A673 (cell line): ENCODE measurements at regions not wholly inside any gene's neighbourhood (a gene's known extent, or its start where the extent isn't known, plus 50 kb on each side); places are given as distances from the start of the nearest gene placed in this dataset.

Source experiments
- BruUV-seq: library from RNA; stranded (reverse); fragments of 400-500 nt; replicated peaks from 2 replicates; lab custom pipeline; 2021; lab: Mats Ljungman, UMichigan
- CTCF ChIA-PET: fragments of 300-600 bp; sonication (Branson Sonifier 250); formaldehyde crosslinking; loops from one replicate; lab custom pipeline; 2022; ENCODE audit warnings: antibody characterized with exemption; lab: Charles Lee
- POLR2A ChIA-PET: fragments of 300-600 bp; sonication (Branson Sonifier 250); formaldehyde crosslinking; loops from one replicate; lab custom pipeline; 2022; ENCODE audit warnings: antibody characterized with exemption; ENCODE audit not compliant: low non-redundant PET; lab: Charles Lee
- DNase-seq: peaks from one replicate; pipeline ENCODE4 v3.0.0-alpha.2; 2015; ENCODE audit warnings: low spot score
- H3K27ac ChIP-seq: fragments of 200-600 bp; sonication (generic); 2 replicates; pipeline ENCODE4 v1.5.1; 2016; ENCODE audit warnings: mixed run types, low read depth, mild to moderate bottlenecking, mixed read lengths, antibody characterized with exemption, low read length; ENCODE audit not compliant: poor library complexity, severe bottlenecking
- H3K27me3 ChIP-seq: fragments of 200-600 bp; sonication (generic); replicated peaks from 2 replicates; pipeline ENCODE4 v1.6.1; 2017; ENCODE audit warnings: mixed run types, low read depth, mild to moderate bottlenecking, mixed read lengths, antibody characterized with exemption, low read length; ENCODE audit not compliant: insufficient read depth, poor library complexity
- H3K36me3 ChIP-seq: fragments of 200-600 bp; sonication (generic); 2 replicates; pipeline ENCODE4 v1.6.1; 2016; ENCODE audit warnings: mixed run types, mild to moderate bottlenecking, mixed read lengths, antibody characterized with exemption, low read length; ENCODE audit not compliant: insufficient read depth, poor library complexity, severe bottlenecking
- H3K4me1 ChIP-seq: fragments of 200-600 bp; sonication (generic); 2 replicates; pipeline ENCODE4 v1.6.1; 2017; ENCODE audit warnings: mixed run types, mild to moderate bottlenecking, mixed read lengths, antibody characterized with exemption, low read length; ENCODE audit not compliant: insufficient read depth, poor library complexity, severe bottlenecking
- H3K4me3 ChIP-seq: fragments of 200-600 bp; sonication (generic); 2 replicates; pipeline ENCODE4 v1.5.1; 2016; ENCODE audit warnings: low read depth, mixed run types, mild to moderate bottlenecking, mixed read lengths, low read length; ENCODE audit not compliant: poor library complexity, severe bottlenecking
- H3K9me3 ChIP-seq: fragments of 200-600 bp; sonication (generic); 2 replicates; pipeline ENCODE4 v1.6.1; 2016; ENCODE audit warnings: mixed run types, low read depth, mild to moderate bottlenecking, mixed read lengths, antibody characterized with exemption, low read length; ENCODE audit not compliant: poor library complexity, severe bottlenecking
- CTCF ChIP-seq: fragments of 300-800, 200-600 bp; sonication (generic); conservative IDR thresholded peaks from 2 replicates; pipeline ENCODE4 v1.5.1; 2017; ENCODE audit warnings: low read depth, mild to moderate bottlenecking, antibody characterized with exemption, low read length, moderate library complexity, mixed read lengths
- EZH2 ChIP-seq: fragments of 200-600 bp; sonication (generic); IDR thresholded peaks from 2 replicates; pipeline ENCODE4 v1.6.1; 2017; ENCODE audit warnings: borderline replicate concordance, low read depth, mild to moderate bottlenecking, mixed read lengths, antibody characterized with exemption, low read length; ENCODE audit not compliant: poor library complexity, severe bottlenecking
- intact Hi-C: fragments of 100-400 bp; cut with micrococcal nuclease; formaldehyde crosslinking; loops from one replicate; pipeline ENCODE4 v1.10.0; 2022; ENCODE audit not compliant: unreplicated experiment

DNA sequence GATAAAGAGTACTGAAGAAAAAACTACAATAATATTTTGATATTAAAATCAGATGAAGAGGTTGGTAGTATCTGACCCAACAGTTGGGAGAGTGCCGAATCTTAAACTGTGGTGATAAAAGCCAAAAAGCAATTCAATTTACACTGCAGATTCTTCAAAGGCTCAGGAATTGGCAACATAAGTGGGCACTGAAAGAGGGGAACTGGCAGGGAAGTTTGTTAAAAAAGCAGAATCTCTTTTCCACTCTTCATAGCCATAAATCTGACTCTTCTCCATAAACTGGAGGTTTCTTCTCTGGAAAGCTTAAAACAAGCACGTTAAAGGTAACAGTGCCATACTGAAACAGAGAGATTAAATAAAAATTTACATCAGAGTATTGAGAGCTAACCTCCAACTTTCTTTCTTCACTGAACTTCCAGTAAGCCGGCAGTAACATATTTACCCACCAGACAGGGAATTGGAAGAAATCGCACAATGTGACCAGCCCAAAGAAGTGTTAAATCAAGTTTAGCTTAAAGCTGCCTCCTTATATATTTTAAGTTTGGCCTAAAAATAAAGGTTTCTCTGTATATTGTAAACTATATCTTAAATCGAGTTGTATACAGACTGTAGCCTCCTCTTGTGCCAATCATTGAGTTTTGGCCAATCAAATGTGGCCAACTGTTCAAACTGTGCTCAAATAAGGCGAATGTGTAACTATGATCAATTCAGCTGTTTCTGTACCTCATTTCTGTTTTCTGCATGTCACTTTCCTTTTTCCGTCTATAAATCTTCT lies 358.3 kb downstream of the NXPE2 start:
- intact Hi-C loops: no loop called here
- CTCF ChIA-PET: no interaction called here
- Histone ChIP-seq H3K4me1 (no peaks in the 10 kb centered on the region), H3K27me3 (no peaks in the 10 kb centered on the region), H3K9me3 (no peaks in the 10 kb centered on the region), H3K4me3 (no peak overlapping the region), H3K36me3 (no peaks in the 10 kb centered on the region), H3K27ac (no peak overlapping the region)
- no peak for DNase-seq
- POLR2A ChIA-PET: no interaction called here
- TF ChIP-seq EZH2: no peak
- TF ChIP-seq CTCF: no peak
- BruUV-seq: no TSS peak

DNA sequence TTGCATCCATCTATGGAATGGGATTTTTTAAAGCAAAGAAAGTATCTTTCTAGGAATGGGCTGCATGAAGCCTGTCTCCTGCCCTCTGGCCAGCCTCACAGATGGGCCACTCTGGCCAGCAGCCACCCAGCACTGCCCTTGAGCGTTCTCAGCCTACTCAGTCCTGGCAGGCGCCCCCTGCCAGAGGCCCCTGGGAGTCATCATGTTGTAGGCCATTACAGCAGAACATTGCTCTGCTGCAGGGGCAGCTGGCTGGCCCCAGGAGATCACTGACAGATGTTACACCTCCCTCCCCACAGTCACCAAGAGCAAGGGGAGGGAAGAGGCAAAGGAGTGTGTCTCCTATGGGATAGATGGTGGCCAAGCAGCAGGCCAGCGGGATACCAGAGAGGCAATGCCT lies 363.7 kb downstream of the NXPE2 start:
- no TSS peak for BruUV-seq
- TF ChIP-seq EZH2 (no peak), CTCF (no peak)
- Histone ChIP-seq H3K27me3 (no peaks in the 10 kb centered on the region), H3K36me3 (no peaks in the 10 kb centered on the region), H3K9me3 (no peaks in the 10 kb centered on the region), H3K4me1 (no peaks in the 10 kb centered on the region), H3K4me3 (no peak overlapping the region), H3K27ac (no peak overlapping the region)
- intact Hi-C loops: no loop called here
- no peak for DNase-seq
- POLR2A ChIA-PET: no interaction called here
- CTCF ChIA-PET: no interaction called here

- intact Hi-C loops: no loop called here
- no peak for DNase-seq
- POLR2A ChIA-PET: no interaction called here
- CTCF ChIA-PET: no interaction called here
- no peaks in the 10 kb centered on the region for H3K9me3 ChIP-seq
- no peaks in the 10 kb centered on the region for H3K4me1 ChIP-seq
- no peak for TF ChIP-seq CTCF
- no peak for TF ChIP-seq EZH2
- no TSS peak for BruUV-seq
- H3K27me3 ChIP-seq: no peaks in the 10 kb centered on the region
- H3K4me3 ChIP-seq: no peak overlapping the region
- no peaks in the 10 kb centered on the region for H3K36me3 ChIP-seq
- no peak overlapping the region for H3K27ac ChIP-seq
Observed at GRCh38 chr11:115047631-115048030, 369.3 kb downstream of the NXPE2 start.
